HepG2 (cell line): ENCODE measurements at regions not wholly inside any gene's neighbourhood (a gene's known extent, or its start where the extent isn't known, plus 50 kb on each side); places are given as distances from the start of the nearest gene placed in this dataset.

Source experiments
- NFAT5 ChIP-seq: sonication (generic); formaldehyde crosslinking; IDR thresholded peaks from 2 replicates; pipeline ENCODE4 v1.4.0; 2020; ENCODE audit warnings: missing genetic modification reagents
- ZBTB40 ChIP-seq, 2 experiments: fragments of 450-650 bp in 1 of 2; sonication (generic) in 1 of 2; formaldehyde crosslinking in 1 of 2; IDR thresholded peaks; 2 replicates each; pipeline versions ENCODE4 v1.6.1 to v1.8.0; 2016 to 2022; ENCODE audit warnings: antibody characterized with exemption in 1 of 2, mild to moderate bottlenecking in 1 of 2, missing genetic modification reagents in 1 of 2

- TF ChIP-seq NFAT5 (no peak), ZBTB40 (IDR thresholded peaks at IDR 0.05) (no peak), ZBTB40 (CRISPR knock-in tag; IDR thresholded peaks at IDR 0.05) (no peak)
Observed at GRCh38 chr5:67969631-67970030, 245.9 kb upstream of the PIK3R1 start (continued).
